NB4 (cell line): ENCODE measurements at regions not wholly inside any gene's neighbourhood (a gene's known extent, or its start where the extent isn't known, plus 50 kb on each side); places are given as distances from the start of the nearest gene placed in this dataset.
"Not testable (repeated sequence)": the region's sequence is repeated elsewhere in the genome, so short reads cannot be mapped to it uniquely, and the experiment has no call there.

ENCODE experiments used
- POLR2A ChIP-seq: IDR thresholded peaks from 2 replicates; pipeline ENCODE4 v1.6.1; 2011; ENCODE audit warnings: mild to moderate bottlenecking; ENCODE audit not compliant: insufficient read length; ENCODE audit errors: extremely low read depth
- TF ChIP-seq, protein P1 (sequence below): IDR thresholded peaks from one replicate; pipeline ENCODE4 v1.5.1; 2012; ENCODE audit warnings: low read depth, low read length

DNA sequence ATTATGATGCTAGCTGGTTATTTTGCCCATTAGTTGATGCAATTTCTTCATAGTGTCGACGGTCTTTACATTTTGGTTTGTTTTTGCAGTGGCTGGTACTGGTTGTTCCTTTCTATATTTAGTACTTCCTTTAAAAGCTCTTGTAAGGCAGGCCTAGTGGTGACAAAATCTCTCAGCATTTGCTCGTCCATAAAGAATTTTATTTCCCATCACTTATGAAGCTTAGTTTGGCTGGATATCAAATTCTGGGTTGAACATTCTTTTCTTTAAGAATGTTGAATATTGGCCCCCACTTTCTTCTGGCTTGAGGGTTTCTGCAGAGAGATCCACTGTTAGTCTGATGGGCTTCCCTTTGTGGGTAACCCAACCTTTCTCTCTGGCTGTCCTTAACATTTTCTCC lies 219.8 kb upstream of the VLDLR start:
- TF ChIP-seq POLR2A: not testable (repeated sequence)
- TF ChIP-seq, protein P1, sequence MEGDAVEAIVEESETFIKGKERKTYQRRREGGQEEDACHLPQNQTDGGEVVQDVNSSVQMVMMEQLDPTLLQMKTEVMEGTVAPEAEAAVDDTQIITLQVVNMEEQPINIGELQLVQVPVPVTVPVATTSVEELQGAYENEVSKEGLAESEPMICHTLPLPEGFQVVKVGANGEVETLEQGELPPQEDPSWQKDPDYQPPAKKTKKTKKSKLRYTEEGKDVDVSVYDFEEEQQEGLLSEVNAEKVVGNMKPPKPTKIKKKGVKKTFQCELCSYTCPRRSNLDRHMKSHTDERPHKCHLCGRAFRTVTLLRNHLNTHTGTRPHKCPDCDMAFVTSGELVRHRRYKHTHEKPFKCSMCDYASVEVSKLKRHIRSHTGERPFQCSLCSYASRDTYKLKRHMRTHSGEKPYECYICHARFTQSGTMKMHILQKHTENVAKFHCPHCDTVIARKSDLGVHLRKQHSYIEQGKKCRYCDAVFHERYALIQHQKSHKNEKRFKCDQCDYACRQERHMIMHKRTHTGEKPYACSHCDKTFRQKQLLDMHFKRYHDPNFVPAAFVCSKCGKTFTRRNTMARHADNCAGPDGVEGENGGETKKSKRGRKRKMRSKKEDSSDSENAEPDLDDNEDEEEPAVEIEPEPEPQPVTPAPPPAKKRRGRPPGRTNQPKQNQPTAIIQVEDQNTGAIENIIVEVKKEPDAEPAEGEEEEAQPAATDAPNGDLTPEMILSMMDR: not testable (repeated sequence)
